ENCODE measurements at regions not wholly inside any gene's neighbourhood (a gene's known extent, or its start where the extent isn't known, plus 50 kb on each side); places are given as distances from the start of the nearest gene placed in this dataset. TPM values are rescaled to one million over a fixed set of nuclear protein-coding genes. Genes with fewer than 3 reads are reported as not detected.

DNA sequence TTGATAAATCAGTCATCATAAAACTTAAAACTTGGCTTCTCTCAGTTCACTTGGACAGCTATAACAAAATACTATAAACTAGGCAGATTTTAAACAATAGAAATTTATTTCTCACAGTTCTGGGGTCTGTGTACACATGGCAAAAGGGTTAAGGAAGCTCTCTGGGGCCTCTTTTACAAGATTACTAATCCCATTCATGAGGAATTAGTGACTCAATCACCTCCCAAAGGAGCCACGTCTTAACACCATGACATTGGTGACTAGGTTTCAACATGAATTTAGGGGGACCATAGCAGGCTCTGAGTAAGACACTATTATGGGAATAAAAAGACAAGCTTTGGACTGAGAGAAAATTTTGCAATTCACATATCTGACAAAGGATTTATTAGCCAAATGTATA is 436.5 kb downstream of the PDZRN4 start:
- H3K36me3 ChIP-seq (ENCODE audit: control insufficient read depth, insufficient read depth, low read length): no peaks in the 10 kb centered on the region
- no peaks in the 10 kb centered on the region for H3K27me3 ChIP-seq (ENCODE audit: control insufficient read depth, insufficient read depth, low read length)
- no peak overlapping the region for H3K27ac ChIP-seq (ENCODE audit: low read depth, low read length)
- H3K4me3 ChIP-seq (ENCODE audit: low read depth, low read length): no peak overlapping the region
- peaks cover 2% of the 10 kb centered on the region for H3K9me3 ChIP-seq (ENCODE audit: control insufficient read depth, insufficient read depth, low read length)
- no peaks in the 10 kb centered on the region for H3K4me1 ChIP-seq (ENCODE audit: control insufficient read depth, insufficient read depth, low read length)
- WGBS (ENCODE audit: insufficient coverage): no CpG with 5 or more reads among the region's 1 CpG
- DNase-seq (ENCODE audit: low read depth in 4 of 6, low spot score in 6 of 6): no peak

Small RNAs in the stretch of these regions (small RNA-seq; reads per million reads assigned to genes)
- gene RNA5SP360 (ENCODE audit: low replicate concordance): not detected

Data from spinal cord (tissue), 10 donors.